HG03469 (cell line): ENCODE measurements at regions not wholly inside any gene's neighbourhood (a gene's known extent, or its start where the extent isn't known, plus 50 kb on each side); places are given as distances from the start of the nearest gene placed in this dataset.

Source experiments
- ATAC-seq: cut with Tn5 transposase; IDR thresholded peaks from one replicate; pipeline ENCODE4 v1.9.1; 2021; ENCODE audit warnings: mild to moderate bottlenecking, moderate library complexity, moderate number of reproducible peaks; ENCODE audit not compliant: unreplicated experiment

- no peak for ATAC-seq
Measured at GRCh38 chr17:73723317-73723716, 79.1 kb upstream of the SDK2 start.

GRCh38 chr17:73724341-73724740, 80.1 kb upstream of the SDK2 start:
- no peak for ATAC-seq

GRCh38 chr17:73724990-73725389, 80.7 kb upstream of the SDK2 start:
- ATAC-seq: no peak

GRCh38 chr17:73725794-73726515, 81.7 kb upstream of the SDK2 start:
- ATAC-seq: no peak

GRCh38 chr17:73727941-73728340, 83.7 kb upstream of the SDK2 start:
- no peak for ATAC-seq

- no peak for ATAC-seq
Measured at GRCh38 chr17:73729101-73729500, 84.9 kb upstream of the SDK2 start.

- no peak for ATAC-seq
Measured at GRCh38 chr17:73731733-73732132, 87.5 kb upstream of the SDK2 start.

GRCh38 chr17:73733517-73733916, 89.3 kb upstream of the SDK2 start:
- ATAC-seq: no peak

- no peak for ATAC-seq
Measured at GRCh38 chr17:73735245-73735644, 91.0 kb upstream of the SDK2 start.

GRCh38 chr17:73738751-73739575, 94.7 kb upstream of the SDK2 start:
- no peak for ATAC-seq

- no peak for ATAC-seq
Measured at GRCh38 chr17:73740370-73740769, 96.1 kb upstream of the SDK2 start.

GRCh38 chr17:73742948-73743381, 98.7 kb upstream of the SDK2 start:
- no peak for ATAC-seq

- ATAC-seq: no peak
Measured at GRCh38 chr17:73743518-73744201, 99.4 kb upstream of the SDK2 start.

- ATAC-seq: no peak
Measured at GRCh38 chr17:73744411-73744810, 100.2 kb upstream of the SDK2 start.

GRCh38 chr17:73746314-73747073, 102.2 kb upstream of the SDK2 start:
- no peak for ATAC-seq

GRCh38 chr17:73747221-73748002, 103.2 kb upstream of the SDK2 start:
- ATAC-seq: no peak

GRCh38 chr17:73748508-73748907, 104.3 kb upstream of the SDK2 start:
- ATAC-seq: no peak

GRCh38 chr17:73749337-73749823, 105.1 kb upstream of the SDK2 start:
- no peak for ATAC-seq

- no peak for ATAC-seq
Measured at GRCh38 chr17:73749928-73750605, 105.8 kb upstream of the SDK2 start.
